ENCODE measurements at regions not wholly inside any gene's neighbourhood (a gene's known extent, or its start where the extent isn't known, plus 50 kb on each side); places are given as distances from the start of the nearest gene placed in this dataset.

DNA sequence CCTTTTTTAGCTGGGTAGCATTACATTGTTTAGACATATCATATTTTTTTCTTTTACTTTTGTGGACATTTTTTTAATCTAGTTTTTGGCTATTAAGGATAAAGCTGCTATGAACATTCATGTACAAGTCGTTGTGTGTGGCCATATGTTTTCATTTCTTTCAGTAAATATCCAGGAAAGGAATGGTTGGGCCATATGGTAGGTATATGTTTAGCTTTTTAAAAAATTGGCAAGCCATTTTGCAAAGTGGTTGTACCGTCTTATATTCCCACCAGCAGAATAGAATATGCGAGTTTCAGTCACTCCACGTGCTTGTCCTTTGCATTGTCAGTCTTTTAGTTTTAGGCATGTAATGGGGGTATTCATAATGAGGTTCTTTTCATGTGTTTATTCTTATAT, 106.3 kb upstream of the NOX3 start:
- BruUV-seq (replicated peaks) = no TSS peak
- H3K4me2 ChIP-seq (ENCODE audit: low read length) = no peak overlapping the region
- ChIA-PET POLR2A (interaction anchor here (0.6 to 1.0 kb wide), 3 partner anchors 10 to 162 kb away, joined by 3 read pairs; no protein-coding TSS in a partner anchor), CTCF (ENCODE audit: unreplicated experiment) (no interaction called here)
- H3K4me3 ChIP-seq (ENCODE audit: low read depth, low read length, poor library complexity, severe bottlenecking) = no peak overlapping the region
- H3K4me1 ChIP-seq (ENCODE audit: insufficient read depth, low read length, poor library complexity, severe bottlenecking) = no peaks in the 10 kb centered on the region
- no peak overlapping the region for H3K27ac ChIP-seq (ENCODE audit: low read depth, low read length, poor library complexity, severe bottlenecking)
- H3K9me2 ChIP-seq (ENCODE audit: insufficient read depth, low read length) = no peaks in the 10 kb centered on the region; the same call in 1 of the 2 replicates
- no peak for DNase-seq (ENCODE audit: low spot score)
- intact Hi-C loops (cut with micrococcal nuclease; ENCODE audit: unreplicated experiment) = no loop called here
- no peaks in the 10 kb centered on the region for H3K9me3 ChIP-seq (ENCODE audit: low read length)
- H2AFZ ChIP-seq (ENCODE audit: low read length) = no peak overlapping the region
- no peaks in the 10 kb centered on the region for H3K79me2 ChIP-seq (ENCODE audit: insufficient read depth, low read depth, low read length)
- no peak for TF ChIP-seq EZH2phosphoT487 (IDR thresholded peaks at IDR 0.05; ENCODE audit: borderline replicate concordance, low read depth, low read length)
- TF ChIP-seq, protein P1, sequence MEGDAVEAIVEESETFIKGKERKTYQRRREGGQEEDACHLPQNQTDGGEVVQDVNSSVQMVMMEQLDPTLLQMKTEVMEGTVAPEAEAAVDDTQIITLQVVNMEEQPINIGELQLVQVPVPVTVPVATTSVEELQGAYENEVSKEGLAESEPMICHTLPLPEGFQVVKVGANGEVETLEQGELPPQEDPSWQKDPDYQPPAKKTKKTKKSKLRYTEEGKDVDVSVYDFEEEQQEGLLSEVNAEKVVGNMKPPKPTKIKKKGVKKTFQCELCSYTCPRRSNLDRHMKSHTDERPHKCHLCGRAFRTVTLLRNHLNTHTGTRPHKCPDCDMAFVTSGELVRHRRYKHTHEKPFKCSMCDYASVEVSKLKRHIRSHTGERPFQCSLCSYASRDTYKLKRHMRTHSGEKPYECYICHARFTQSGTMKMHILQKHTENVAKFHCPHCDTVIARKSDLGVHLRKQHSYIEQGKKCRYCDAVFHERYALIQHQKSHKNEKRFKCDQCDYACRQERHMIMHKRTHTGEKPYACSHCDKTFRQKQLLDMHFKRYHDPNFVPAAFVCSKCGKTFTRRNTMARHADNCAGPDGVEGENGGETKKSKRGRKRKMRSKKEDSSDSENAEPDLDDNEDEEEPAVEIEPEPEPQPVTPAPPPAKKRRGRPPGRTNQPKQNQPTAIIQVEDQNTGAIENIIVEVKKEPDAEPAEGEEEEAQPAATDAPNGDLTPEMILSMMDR (conservative IDR thresholded peaks at IDR 0.05; ENCODE audit: low read length) = no peak
- no peaks in the 10 kb centered on the region for H3K36me3 ChIP-seq (ENCODE audit: insufficient read depth, low read length)
- no peaks in the 10 kb centered on the region for H4K20me1 ChIP-seq (ENCODE audit: insufficient read depth, low read length)

DNA sequence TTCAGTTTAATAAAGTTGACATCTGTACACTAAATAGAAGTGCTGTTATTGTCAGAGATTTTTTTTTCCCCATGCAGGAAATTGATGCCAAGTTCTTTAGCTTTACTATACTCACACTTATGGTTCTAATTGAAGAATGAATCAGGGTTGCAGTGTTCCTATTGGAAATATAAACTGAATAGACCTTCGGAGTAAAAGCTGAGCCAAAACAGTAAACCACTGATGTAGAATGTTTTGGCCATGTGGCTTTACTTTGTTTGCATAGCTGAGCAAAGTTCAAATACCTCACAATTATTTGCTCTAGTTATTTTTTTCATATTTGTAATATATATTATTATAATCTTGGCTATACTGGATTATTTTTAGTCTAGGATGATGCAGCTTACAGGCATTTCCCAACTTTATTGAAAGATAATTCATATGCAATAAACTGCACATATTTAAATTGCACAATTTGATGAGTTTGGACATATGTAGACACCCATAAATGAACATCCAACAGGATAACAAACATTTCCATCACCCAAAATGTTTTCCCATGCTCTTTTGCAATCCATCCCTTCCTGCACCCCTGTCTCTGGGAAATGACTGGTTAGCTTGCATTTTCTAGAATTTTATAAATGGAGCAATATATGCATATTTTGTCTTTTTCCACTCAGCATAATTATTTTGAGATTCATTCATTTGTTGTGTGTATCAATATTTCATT, 105.8 kb upstream of the NOX3 start:
- POLR2A ChIA-PET = interaction anchor here (0.8 to 1.1 kb wide), 2 partner anchors 19 to 90 kb away, joined by 3 read pairs; no protein-coding TSS in a partner anchor
- no peak overlapping the region for H2AFZ ChIP-seq (ENCODE audit: low read length)
- DNase-seq (ENCODE audit: low spot score) = no peak
- BruUV-seq (replicated peaks) = no TSS peak
- H4K20me1 ChIP-seq (ENCODE audit: insufficient read depth, low read length) = no peaks in the 10 kb centered on the region
- H3K9me3 ChIP-seq (ENCODE audit: low read length) = no peaks in the 10 kb centered on the region
- CTCF ChIA-PET (ENCODE audit: unreplicated experiment) = no interaction called here
- H3K36me3 ChIP-seq (ENCODE audit: insufficient read depth, low read length) = no peaks in the 10 kb centered on the region
- intact Hi-C loops (cut with micrococcal nuclease; ENCODE audit: unreplicated experiment) = no loop called here
- H3K4me1 ChIP-seq (ENCODE audit: insufficient read depth, low read length, poor library complexity, severe bottlenecking) = no peaks in the 10 kb centered on the region
- TF ChIP-seq, protein P1 (conservative IDR thresholded peaks at IDR 0.05; ENCODE audit: low read length) = no peak
- TF ChIP-seq EZH2phosphoT487 (IDR thresholded peaks at IDR 0.05; ENCODE audit: borderline replicate concordance, low read depth, low read length) = no peak
- H3K27ac ChIP-seq (ENCODE audit: low read depth, low read length, poor library complexity, severe bottlenecking) = no peak overlapping the region
- no peaks in the 10 kb centered on the region for H3K79me2 ChIP-seq (ENCODE audit: insufficient read depth, low read depth, low read length)
- H3K9me2 ChIP-seq (ENCODE audit: insufficient read depth, low read length) = no peaks in the 10 kb centered on the region; the same call in 1 of the 2 replicates
- no peak overlapping the region for H3K4me3 ChIP-seq (ENCODE audit: low read depth, low read length, poor library complexity, severe bottlenecking)
- H3K4me2 ChIP-seq (ENCODE audit: low read length) = no peak overlapping the region

DNA sequence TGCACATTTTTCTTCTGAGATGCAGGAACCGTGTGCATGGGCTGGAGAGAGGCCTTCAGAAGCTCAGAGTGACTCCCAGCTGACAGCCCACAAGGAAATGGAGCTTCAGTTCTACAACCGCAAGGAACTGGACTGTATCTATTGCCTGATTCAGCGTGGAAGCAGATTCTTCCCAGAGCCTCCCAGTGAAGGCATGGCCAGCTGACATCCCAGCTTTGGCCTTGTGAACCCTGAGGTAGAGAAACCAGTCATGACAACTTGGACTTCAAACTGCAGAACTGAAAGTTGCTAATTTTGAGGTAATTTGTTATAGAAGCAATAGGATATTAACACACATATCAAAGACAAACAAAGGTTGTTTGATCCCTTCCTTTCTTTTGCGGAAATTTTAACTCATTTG, 94.3 kb upstream of the NOX3 start:
- Histone ChIP-seq H3K79me2 (ENCODE audit: insufficient read depth, low read depth, low read length) (no peaks in the 10 kb centered on the region), H3K9me3 (ENCODE audit: low read length) (no peaks in the 10 kb centered on the region), H4K20me1 (ENCODE audit: insufficient read depth, low read length) (no peaks in the 10 kb centered on the region), H3K9me2 (ENCODE audit: insufficient read depth, low read length) (no peaks in the 10 kb centered on the region), H2AFZ (ENCODE audit: low read length) (no peak overlapping the region), H3K36me3 (ENCODE audit: insufficient read depth, low read length) (no peaks in the 10 kb centered on the region), H3K4me3 (ENCODE audit: low read depth, low read length, poor library complexity, severe bottlenecking) (no peak overlapping the region), H3K4me2 (ENCODE audit: low read length) (no peak overlapping the region), H3K27ac (ENCODE audit: low read depth, low read length, poor library complexity, severe bottlenecking) (no peak overlapping the region), H3K4me1 (ENCODE audit: insufficient read depth, low read length, poor library complexity, severe bottlenecking) (no peaks in the 10 kb centered on the region)
- ChIA-PET POLR2A (no interaction called here), CTCF (ENCODE audit: unreplicated experiment) (no interaction called here)
- no peak for DNase-seq (ENCODE audit: low spot score)
- no TSS peak for BruUV-seq (replicated peaks)
- intact Hi-C loops (cut with micrococcal nuclease; ENCODE audit: unreplicated experiment) = no loop called here
- TF ChIP-seq, protein P1 (conservative IDR thresholded peaks at IDR 0.05; ENCODE audit: low read length) = no peak
- TF ChIP-seq EZH2phosphoT487 (IDR thresholded peaks at IDR 0.05; ENCODE audit: borderline replicate concordance, low read depth, low read length) = no peak

All from OCI-LY7 (cell line).